ENCODE measurements at regions not wholly inside any gene's neighbourhood (a gene's known extent, or its start where the extent isn't known, plus 50 kb on each side); places are given as distances from the start of the nearest gene placed in this dataset.

- Histone ChIP-seq H3K4me1 (ENCODE audit: control insufficient read depth, insufficient read depth, low read length) (no peaks in the 10 kb centered on the region), H3K36me3 (ENCODE audit: control insufficient read depth, insufficient read depth, low read length) (no peaks in the 10 kb centered on the region), H3K4me3 (ENCODE audit: low read length) (no peak overlapping the region), H3K27ac (ENCODE audit: low read length) (no peak overlapping the region), H3K27me3 (ENCODE audit: control insufficient read depth, insufficient read depth, low read length) (no peaks in the 10 kb centered on the region), H3K9me3 (replicated peaks; ENCODE audit: control insufficient read depth, low read depth, low read length) (no peaks in the 10 kb centered on the region)
- WGBS (ENCODE audit: insufficient coverage), result no CpG with 5 or more reads among the region's 2 CpGs
- DNase-seq, result peak; percentile 80
Observed at GRCh38 chr6:141492521-141493284, 640.0 kb upstream of the GJE1 start.

GRCh38 chr6:141491684-141492083 is 641.0 kb upstream of the GJE1 start:
- no peaks in the 10 kb centered on the region for H3K9me3 ChIP-seq (replicated peaks; ENCODE audit: control insufficient read depth, low read depth, low read length)
- H3K27me3 ChIP-seq (ENCODE audit: control insufficient read depth, insufficient read depth, low read length), result no peaks in the 10 kb centered on the region
- H3K36me3 ChIP-seq (ENCODE audit: control insufficient read depth, insufficient read depth, low read length), result no peaks in the 10 kb centered on the region
- H3K27ac ChIP-seq (ENCODE audit: low read length), result no peak overlapping the region
- no peaks in the 10 kb centered on the region for H3K4me1 ChIP-seq (ENCODE audit: control insufficient read depth, insufficient read depth, low read length)
- DNase-seq, result no peak
- no peak overlapping the region for H3K4me3 ChIP-seq (ENCODE audit: low read length)

- no peaks in the 10 kb centered on the region for H3K9me3 ChIP-seq (replicated peaks; ENCODE audit: control insufficient read depth, low read depth, low read length)
- no peak for DNase-seq
- H3K27ac ChIP-seq (ENCODE audit: low read length), result no peak overlapping the region
- no peaks in the 10 kb centered on the region for H3K27me3 ChIP-seq (ENCODE audit: control insufficient read depth, insufficient read depth, low read length)
- WGBS (ENCODE audit: insufficient coverage), result no CpG with 5 or more reads among the region's 3 CpGs
- H3K4me1 ChIP-seq (ENCODE audit: control insufficient read depth, insufficient read depth, low read length), result no peaks in the 10 kb centered on the region
- H3K36me3 ChIP-seq (ENCODE audit: control insufficient read depth, insufficient read depth, low read length), result no peaks in the 10 kb centered on the region
- no peak overlapping the region for H3K4me3 ChIP-seq (ENCODE audit: low read length)
Observed at GRCh38 chr6:141490982-141491381, 641.7 kb upstream of the GJE1 start.

- Histone ChIP-seq H3K9me3 (replicated peaks; ENCODE audit: control insufficient read depth, low read depth, low read length) (no peaks in the 10 kb centered on the region), H3K27me3 (ENCODE audit: control insufficient read depth, insufficient read depth, low read length) (no peaks in the 10 kb centered on the region), H3K4me1 (ENCODE audit: control insufficient read depth, insufficient read depth, low read length) (no peaks in the 10 kb centered on the region), H3K27ac (ENCODE audit: low read length) (no peak overlapping the region), H3K4me3 (ENCODE audit: low read length) (no peak overlapping the region), H3K36me3 (ENCODE audit: control insufficient read depth, insufficient read depth, low read length) (no peaks in the 10 kb centered on the region)
- no peak for DNase-seq
- 25% methylated on average over 1 of the region's 1 CpG for WGBS (ENCODE audit: insufficient coverage)
Observed at GRCh38 chr6:141488488-141488887, 644.2 kb upstream of the GJE1 start.

GRCh38 chr6:141486942-141487341 is 645.8 kb upstream of the GJE1 start:
- no peak for DNase-seq
- no peak overlapping the region for H3K4me3 ChIP-seq (ENCODE audit: low read length)
- H3K36me3 ChIP-seq (ENCODE audit: control insufficient read depth, insufficient read depth, low read length), result no peaks in the 10 kb centered on the region
- no peak overlapping the region for H3K27ac ChIP-seq (ENCODE audit: low read length)
- H3K9me3 ChIP-seq (replicated peaks; ENCODE audit: control insufficient read depth, low read depth, low read length), result no peaks in the 10 kb centered on the region
- no peaks in the 10 kb centered on the region for H3K27me3 ChIP-seq (ENCODE audit: control insufficient read depth, insufficient read depth, low read length)
- H3K4me1 ChIP-seq (ENCODE audit: control insufficient read depth, insufficient read depth, low read length), result no peaks in the 10 kb centered on the region
- no CpG with 5 or more reads among the region's 3 CpGs for WGBS (ENCODE audit: insufficient coverage)

GRCh38 chr6:141484711-141485110 is 648.0 kb upstream of the GJE1 start:
- H3K4me3 ChIP-seq (ENCODE audit: low read length), result no peak overlapping the region

GRCh38 chr6:141483598-141484061 is 649.1 kb upstream of the GJE1 start:
- peak overlapping the region; percentile 92 for H3K27ac ChIP-seq (ENCODE audit: low read length)
- no peaks in the 10 kb centered on the region for H3K4me1 ChIP-seq (ENCODE audit: control insufficient read depth, insufficient read depth, low read length)
- H3K27me3 ChIP-seq (ENCODE audit: control insufficient read depth, insufficient read depth, low read length), result no peaks in the 10 kb centered on the region
- peak overlapping the region; percentile 14 for H3K4me3 ChIP-seq (ENCODE audit: low read length)
- peak; percentile 93 for DNase-seq
- H3K9me3 ChIP-seq (replicated peaks; ENCODE audit: control insufficient read depth, low read depth, low read length), result no peaks in the 10 kb centered on the region
- no CpG with 5 or more reads among the region's 5 CpGs for WGBS (ENCODE audit: insufficient coverage)
- no peaks in the 10 kb centered on the region for H3K36me3 ChIP-seq (ENCODE audit: control insufficient read depth, insufficient read depth, low read length)

More at GRCh38 chr6:141484711-141485110, 648.0 kb upstream of the GJE1 start:
- Histone ChIP-seq H3K36me3 (ENCODE audit: control insufficient read depth, insufficient read depth, low read length) (no peaks in the 10 kb centered on the region), H3K27me3 (ENCODE audit: control insufficient read depth, insufficient read depth, low read length) (no peaks in the 10 kb centered on the region), H3K27ac (ENCODE audit: low read length) (peak overlapping the region; percentile 92), H3K4me1 (ENCODE audit: control insufficient read depth, insufficient read depth, low read length) (no peaks in the 10 kb centered on the region), H3K9me3 (replicated peaks; ENCODE audit: control insufficient read depth, low read depth, low read length) (no peaks in the 10 kb centered on the region)
- WGBS (ENCODE audit: insufficient coverage), result 83% methylated on average over 1 of the region's 3 CpGs
- DNase-seq, result peak; percentile 12

GRCh38 chr6:141482796-141483597 is 649.7 kb upstream of the GJE1 start:
- peak; percentile 59 for DNase-seq

GRCh38 chr6:141475259-141475658 is 657.5 kb upstream of the GJE1 start:
- Histone ChIP-seq H3K4me1 (ENCODE audit: control insufficient read depth, insufficient read depth, low read length) (no peaks in the 10 kb centered on the region), H3K4me3 (ENCODE audit: low read length) (no peak overlapping the region), H3K36me3 (ENCODE audit: control insufficient read depth, insufficient read depth, low read length) (no peaks in the 10 kb centered on the region), H3K27ac (ENCODE audit: low read length) (no peak overlapping the region), H3K9me3 (replicated peaks; ENCODE audit: control insufficient read depth, low read depth, low read length) (no peaks in the 10 kb centered on the region), H3K27me3 (ENCODE audit: control insufficient read depth, insufficient read depth, low read length) (no peaks in the 10 kb centered on the region)
- WGBS (ENCODE audit: insufficient coverage), result 67% methylated on average over 1 of the region's 2 CpGs
- no peak for DNase-seq

More at GRCh38 chr6:141482796-141483597, 649.7 kb upstream of the GJE1 start:
- no CpG with 5 or more reads among the region's 6 CpGs for WGBS (ENCODE audit: insufficient coverage)
- no peaks in the 10 kb centered on the region for H3K9me3 ChIP-seq (replicated peaks; ENCODE audit: control insufficient read depth, low read depth, low read length)
- peak overlapping the region; percentile 14 for H3K4me3 ChIP-seq (ENCODE audit: low read length)
- no peaks in the 10 kb centered on the region for H3K27me3 ChIP-seq (ENCODE audit: control insufficient read depth, insufficient read depth, low read length)
- peak overlapping the region; percentile 92 for H3K27ac ChIP-seq (ENCODE audit: low read length)
- no peaks in the 10 kb centered on the region for H3K36me3 ChIP-seq (ENCODE audit: control insufficient read depth, insufficient read depth, low read length)
- H3K4me1 ChIP-seq (ENCODE audit: control insufficient read depth, insufficient read depth, low read length), result no peaks in the 10 kb centered on the region

- Histone ChIP-seq H3K27me3 (ENCODE audit: control insufficient read depth, insufficient read depth, low read length) (no peaks in the 10 kb centered on the region), H3K36me3 (ENCODE audit: control insufficient read depth, insufficient read depth, low read length) (no peaks in the 10 kb centered on the region), H3K9me3 (replicated peaks; ENCODE audit: control insufficient read depth, low read depth, low read length) (no peaks in the 10 kb centered on the region), H3K4me3 (ENCODE audit: low read length) (no peak overlapping the region), H3K4me1 (ENCODE audit: control insufficient read depth, insufficient read depth, low read length) (no peaks in the 10 kb centered on the region), H3K27ac (ENCODE audit: low read length) (no peak overlapping the region)
- DNase-seq, result no peak
- no CpG with 5 or more reads among the region's 2 CpGs for WGBS (ENCODE audit: insufficient coverage)
Observed at GRCh38 chr6:141472162-141472928, 660.4 kb upstream of the GJE1 start.

Data from muscle of leg (tissue), 3 donors.